DOHH2 (cell line): ENCODE measurements at regions not wholly inside any gene's neighbourhood (a gene's known extent, or its start where the extent isn't known, plus 50 kb on each side); places are given as distances from the start of the nearest gene placed in this dataset.

Experiments used
- H3F3A ChIP-seq: fragments of 200-600 bp; sonication (generic), shearing (Covaris generic); 2 replicates; pipeline ENCODE4 v1.6.0; 2016; ENCODE audit warnings: antibody characterized with exemption, mild to moderate bottlenecking; ENCODE audit not compliant: control insufficient read depth, insufficient read depth
- H3K27ac ChIP-seq: fragments of 200-600 bp; sonication (generic); 2 replicates; pipeline ENCODE4 v1.5.1; 2014; ENCODE audit warnings: low read depth, mild to moderate bottlenecking, low read length, moderate library complexity
- H3K27me3 ChIP-seq: fragments of 200-600 bp; sonication (generic); 2 replicates; pipeline ENCODE4 v1.6.1; 2014; ENCODE audit warnings: mild to moderate bottlenecking, low read length, mixed read lengths; ENCODE audit not compliant: control insufficient read depth
- H3K36me3 ChIP-seq: fragments of 200-600 bp; sonication (generic); 2 replicates; pipeline ENCODE4 v1.6.1; 2014; ENCODE audit warnings: mild to moderate bottlenecking, low read length, moderate library complexity, mixed read lengths; ENCODE audit not compliant: control insufficient read depth
- H3K4me1 ChIP-seq: fragments of 200-600 bp; sonication (generic); 2 replicates; pipeline ENCODE4 v1.6.1; 2014; ENCODE audit warnings: mild to moderate bottlenecking, low read length, mixed read lengths; ENCODE audit not compliant: control insufficient read depth
- H3K4me2 ChIP-seq: fragments of 200-600 bp; sonication (generic); 2 replicates; pipeline ENCODE4 v1.6.0; 2014; ENCODE audit warnings: mild to moderate bottlenecking, low read length, moderate library complexity
- H3K4me3 ChIP-seq: fragments of 200-600 bp; sonication (generic); 2 replicates; pipeline ENCODE4 v1.5.1; 2014; ENCODE audit warnings: mild to moderate bottlenecking, low read length, mixed read lengths
- H3K79me2 ChIP-seq: fragments of 200-600 bp; sonication (generic); 2 replicates; pipeline ENCODE4 v1.6.1; 2014; ENCODE audit warnings: mild to moderate bottlenecking, low read length, mixed read lengths; ENCODE audit not compliant: control insufficient read depth
- H3K9me2 ChIP-seq: fragments of 200-600 bp; sonication (generic); replicated peaks from 2 replicates; pipeline ENCODE4 v1.6.1; 2014; ENCODE audit warnings: mild to moderate bottlenecking, low read length, mixed read lengths; ENCODE audit not compliant: control insufficient read depth
- H3K9me3 ChIP-seq: fragments of 200-600 bp; sonication (generic); 2 replicates; pipeline ENCODE4 v1.6.1; 2014; ENCODE audit warnings: antibody characterized with exemption, low read length, mixed read lengths; ENCODE audit not compliant: control insufficient read depth, insufficient read depth
- H4K20me1 ChIP-seq: fragments of 200-600 bp; sonication (generic); 2 replicates; pipeline ENCODE4 v1.6.0; 2014; ENCODE audit warnings: low read depth, mild to moderate bottlenecking, antibody characterized with exemption, low read length, moderate library complexity; ENCODE audit not compliant: control insufficient read depth, insufficient read depth
- EZH2phosphoT487 ChIP-seq: fragments of 200-600 bp; sonication (generic); IDR thresholded peaks from 2 replicates; pipeline ENCODE4 v1.6.1; 2017; ENCODE audit warnings: borderline replicate concordance, mild to moderate bottlenecking, antibody characterized with exemption, low read length, moderate library complexity, mixed read lengths
- TF ChIP-seq, protein P1 (sequence below): fragments of 200-600 bp; sonication (generic); IDR thresholded peaks from one replicate; pipeline ENCODE4 v1.5.1; 2014; ENCODE audit warnings: antibody characterized with exemption, mild to moderate bottlenecking, low read depth, low read length; ENCODE audit not compliant: poor library complexity, severe bottlenecking

DNA sequence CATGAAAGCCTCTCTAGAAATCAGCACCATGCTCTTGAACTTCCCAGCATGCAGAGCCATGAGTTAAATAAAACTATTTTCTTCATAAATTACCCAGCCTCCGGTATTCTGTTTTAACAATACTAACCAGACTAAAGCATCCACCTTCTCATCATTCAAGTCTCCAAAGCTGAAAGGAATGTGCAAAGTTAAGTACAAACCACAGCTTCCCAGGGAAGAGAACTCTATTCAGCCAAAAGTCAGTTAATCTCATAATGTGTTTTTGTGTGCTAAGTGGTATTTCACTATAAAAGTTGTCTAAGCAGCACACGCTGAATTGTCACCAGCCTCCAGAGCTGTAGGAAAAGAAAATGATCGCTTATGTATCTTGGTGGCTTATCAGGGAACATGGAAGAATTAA lies 135.5 kb upstream of the KCNH8 start:
- no peaks in the 10 kb centered on the region for H3K36me3 ChIP-seq
- no peak overlapping the region for H3K4me2 ChIP-seq
- no peak overlapping the region for H3K4me3 ChIP-seq
- H4K20me1 ChIP-seq = no peaks in the 10 kb centered on the region
- no peak overlapping the region for H3K27ac ChIP-seq
- 0 out of 2 replicates have a peak, but pooled peaks cover 2% of the 10 kb centered on the region for H3K27me3 ChIP-seq
- no peaks in the 10 kb centered on the region for H3K4me1 ChIP-seq
- H3F3A ChIP-seq = no peaks in the 10 kb centered on the region
- TF ChIP-seq, protein P1, sequence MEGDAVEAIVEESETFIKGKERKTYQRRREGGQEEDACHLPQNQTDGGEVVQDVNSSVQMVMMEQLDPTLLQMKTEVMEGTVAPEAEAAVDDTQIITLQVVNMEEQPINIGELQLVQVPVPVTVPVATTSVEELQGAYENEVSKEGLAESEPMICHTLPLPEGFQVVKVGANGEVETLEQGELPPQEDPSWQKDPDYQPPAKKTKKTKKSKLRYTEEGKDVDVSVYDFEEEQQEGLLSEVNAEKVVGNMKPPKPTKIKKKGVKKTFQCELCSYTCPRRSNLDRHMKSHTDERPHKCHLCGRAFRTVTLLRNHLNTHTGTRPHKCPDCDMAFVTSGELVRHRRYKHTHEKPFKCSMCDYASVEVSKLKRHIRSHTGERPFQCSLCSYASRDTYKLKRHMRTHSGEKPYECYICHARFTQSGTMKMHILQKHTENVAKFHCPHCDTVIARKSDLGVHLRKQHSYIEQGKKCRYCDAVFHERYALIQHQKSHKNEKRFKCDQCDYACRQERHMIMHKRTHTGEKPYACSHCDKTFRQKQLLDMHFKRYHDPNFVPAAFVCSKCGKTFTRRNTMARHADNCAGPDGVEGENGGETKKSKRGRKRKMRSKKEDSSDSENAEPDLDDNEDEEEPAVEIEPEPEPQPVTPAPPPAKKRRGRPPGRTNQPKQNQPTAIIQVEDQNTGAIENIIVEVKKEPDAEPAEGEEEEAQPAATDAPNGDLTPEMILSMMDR = no peak
- no peak for TF ChIP-seq EZH2phosphoT487
- no peaks in the 10 kb centered on the region for H3K9me2 ChIP-seq
- H3K79me2 ChIP-seq = no peaks in the 10 kb centered on the region
- H3K9me3 ChIP-seq = no peaks in the 10 kb centered on the region

DNA sequence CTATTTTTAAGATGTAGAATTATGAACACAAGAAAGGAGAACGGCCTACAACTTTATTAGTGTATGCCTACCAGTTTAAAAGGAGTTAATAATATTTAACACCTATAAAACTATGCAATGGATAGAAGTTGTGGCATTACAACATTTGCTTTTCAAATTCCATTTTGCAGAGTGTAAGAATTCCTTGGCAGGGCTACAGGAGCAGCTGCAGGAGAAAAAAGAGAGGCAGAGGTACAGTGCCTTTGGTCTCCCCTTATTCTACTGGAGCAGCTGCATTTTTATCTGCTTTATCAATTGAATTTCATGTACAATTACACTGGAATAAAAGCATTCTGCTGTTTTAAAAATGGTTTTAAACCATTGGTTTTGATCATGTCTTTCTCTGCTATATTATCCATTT lies 145.7 kb upstream of the KCNH8 start:
- H3K36me3 ChIP-seq = no peaks in the 10 kb centered on the region
- no peaks in the 10 kb centered on the region for H3K79me2 ChIP-seq
- no peak for TF ChIP-seq EZH2phosphoT487
- TF ChIP-seq, protein P1 = no peak
- H4K20me1 ChIP-seq = no peaks in the 10 kb centered on the region
- no peak overlapping the region for H3K4me3 ChIP-seq
- no peak overlapping the region for H3K4me2 ChIP-seq
- H3K27me3 ChIP-seq = no peaks in the 10 kb centered on the region
- no peaks in the 10 kb centered on the region for H3K9me3 ChIP-seq
- no peaks in the 10 kb centered on the region for H3K4me1 ChIP-seq
- no peaks in the 10 kb centered on the region for H3K9me2 ChIP-seq
- H3K27ac ChIP-seq = no peak overlapping the region
- H3F3A ChIP-seq = no peaks in the 10 kb centered on the region

DNA sequence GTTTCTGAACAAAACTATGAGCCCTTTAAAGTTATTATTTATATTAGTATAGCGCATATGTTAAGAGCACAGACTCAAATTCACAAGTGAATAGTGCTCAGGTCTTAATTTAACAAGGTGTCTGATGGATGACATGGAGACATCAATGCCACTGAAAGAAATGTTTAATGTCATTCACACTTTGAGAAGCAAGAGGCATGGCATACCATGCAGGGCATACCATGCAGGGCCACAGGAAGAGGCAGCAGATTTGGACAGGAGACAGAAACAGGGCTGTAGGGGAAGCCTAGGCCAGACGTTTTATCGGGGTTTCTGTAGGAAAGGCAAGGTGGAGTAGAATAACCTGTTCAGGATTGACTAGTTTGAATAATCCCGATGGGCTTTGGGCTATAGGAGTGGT lies 150.2 kb upstream of the KCNH8 start:
- Histone ChIP-seq H3K4me3 (no peak overlapping the region), H3K79me2 (no peaks in the 10 kb centered on the region), H3K4me1 (no peaks in the 10 kb centered on the region), H3K4me2 (no peak overlapping the region), H3K36me3 (no peaks in the 10 kb centered on the region), H3F3A (no peaks in the 10 kb centered on the region), H3K9me3 (no peaks in the 10 kb centered on the region), H3K27me3 (no peaks in the 10 kb centered on the region), H3K9me2 (no peaks in the 10 kb centered on the region), H3K27ac (no peak overlapping the region), H4K20me1 (no peaks in the 10 kb centered on the region)
- no peak for TF ChIP-seq EZH2phosphoT487

DNA sequence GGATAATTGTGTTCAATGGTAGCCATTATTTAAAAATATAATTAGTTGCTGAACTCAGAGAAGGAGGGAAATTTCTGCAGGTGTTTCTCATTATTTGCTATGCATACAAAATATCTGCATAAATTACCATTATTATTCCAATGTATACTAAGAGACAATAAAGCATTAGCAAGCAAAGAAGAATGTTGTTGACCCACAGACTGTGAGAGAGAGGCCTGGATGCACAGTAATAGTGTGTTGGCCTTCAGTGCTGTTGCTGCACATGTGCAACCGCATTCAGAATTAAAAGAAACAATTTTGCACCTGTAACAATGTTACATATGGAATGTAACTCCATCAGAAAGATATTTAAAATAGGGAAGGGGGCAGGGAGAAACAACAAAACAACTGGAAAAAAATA lies 155.6 kb upstream of the KCNH8 start:
- Histone ChIP-seq H3K4me2 (no peak overlapping the region), H3F3A (no peaks in the 10 kb centered on the region), H3K79me2 (no peaks in the 10 kb centered on the region), H3K27ac (no peak overlapping the region), H3K9me2 (no peaks in the 10 kb centered on the region), H3K4me3 (no peak overlapping the region), H3K9me3 (no peaks in the 10 kb centered on the region), H3K27me3 (no peaks in the 10 kb centered on the region), H4K20me1 (no peaks in the 10 kb centered on the region), H3K4me1 (no peaks in the 10 kb centered on the region), H3K36me3 (no peaks in the 10 kb centered on the region)
- no peak for TF ChIP-seq EZH2phosphoT487
- TF ChIP-seq, protein P1 = no peak
